ENCODE measurements at regions not wholly inside any gene's neighbourhood (a gene's known extent, or its start where the extent isn't known, plus 50 kb on each side); places are given as distances from the start of the nearest gene placed in this dataset.
"Not testable (repeated sequence)": the region's sequence is repeated elsewhere in the genome, so short reads cannot be mapped to it uniquely, and the experiment has no call there.

DNA sequence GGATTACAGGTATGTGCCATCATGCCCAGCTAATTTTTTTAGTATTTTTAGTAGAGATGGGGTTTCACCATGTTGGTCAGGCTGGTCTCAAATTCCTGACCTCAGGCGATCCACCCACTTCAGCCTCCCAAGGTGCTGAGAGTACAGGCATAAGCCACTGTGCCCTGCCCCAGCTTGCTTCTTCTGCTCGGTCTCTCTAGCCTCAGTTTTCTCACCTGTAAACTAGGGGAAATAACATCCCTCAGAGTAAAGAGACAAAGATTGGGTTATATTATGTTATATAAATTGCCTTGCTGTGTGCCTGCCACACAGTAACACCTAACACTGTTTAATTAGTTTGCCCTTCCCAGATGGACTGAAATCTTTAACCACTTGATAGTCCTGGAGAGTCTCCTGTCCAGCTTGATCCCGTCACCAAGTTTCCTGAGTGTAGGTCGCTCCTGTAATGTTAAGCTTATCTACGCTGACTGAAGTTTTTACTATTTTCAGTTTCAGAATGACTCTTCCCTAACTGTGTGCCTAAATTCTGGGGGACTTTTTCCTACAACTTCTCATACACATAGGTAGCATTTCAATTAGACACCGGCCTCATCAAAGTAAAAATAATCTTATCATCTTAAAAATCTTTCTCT lies 412.7 kb upstream of the TENM3 start:
- 62% methylated on average over 6 of the region's 6 CpGs for WGBS
- Histone ChIP-seq H3K27ac (no peak overlapping the region), H3K36me3 (no peaks in the 10 kb centered on the region), H3K4me3 (no peak overlapping the region), H3K4me1 (no peaks in the 10 kb centered on the region), H3K9me3 (no peaks in the 10 kb centered on the region), H3K27me3 (no peaks in the 10 kb centered on the region)
- DNase-seq (ENCODE audit: low spot score in 2 of 2): no peak
- no peak for TF ChIP-seq EP300 (IDR thresholded peaks at IDR 0.05)
- TF ChIP-seq, protein P1, sequence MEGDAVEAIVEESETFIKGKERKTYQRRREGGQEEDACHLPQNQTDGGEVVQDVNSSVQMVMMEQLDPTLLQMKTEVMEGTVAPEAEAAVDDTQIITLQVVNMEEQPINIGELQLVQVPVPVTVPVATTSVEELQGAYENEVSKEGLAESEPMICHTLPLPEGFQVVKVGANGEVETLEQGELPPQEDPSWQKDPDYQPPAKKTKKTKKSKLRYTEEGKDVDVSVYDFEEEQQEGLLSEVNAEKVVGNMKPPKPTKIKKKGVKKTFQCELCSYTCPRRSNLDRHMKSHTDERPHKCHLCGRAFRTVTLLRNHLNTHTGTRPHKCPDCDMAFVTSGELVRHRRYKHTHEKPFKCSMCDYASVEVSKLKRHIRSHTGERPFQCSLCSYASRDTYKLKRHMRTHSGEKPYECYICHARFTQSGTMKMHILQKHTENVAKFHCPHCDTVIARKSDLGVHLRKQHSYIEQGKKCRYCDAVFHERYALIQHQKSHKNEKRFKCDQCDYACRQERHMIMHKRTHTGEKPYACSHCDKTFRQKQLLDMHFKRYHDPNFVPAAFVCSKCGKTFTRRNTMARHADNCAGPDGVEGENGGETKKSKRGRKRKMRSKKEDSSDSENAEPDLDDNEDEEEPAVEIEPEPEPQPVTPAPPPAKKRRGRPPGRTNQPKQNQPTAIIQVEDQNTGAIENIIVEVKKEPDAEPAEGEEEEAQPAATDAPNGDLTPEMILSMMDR (IDR thresholded peaks at IDR 0.05): no peak
- no peak for TF ChIP-seq POLR2AphosphoS5 (IDR thresholded peaks at IDR 0.05)
- no peak for TF ChIP-seq POLR2A (IDR thresholded peaks at IDR 0.05)

DNA sequence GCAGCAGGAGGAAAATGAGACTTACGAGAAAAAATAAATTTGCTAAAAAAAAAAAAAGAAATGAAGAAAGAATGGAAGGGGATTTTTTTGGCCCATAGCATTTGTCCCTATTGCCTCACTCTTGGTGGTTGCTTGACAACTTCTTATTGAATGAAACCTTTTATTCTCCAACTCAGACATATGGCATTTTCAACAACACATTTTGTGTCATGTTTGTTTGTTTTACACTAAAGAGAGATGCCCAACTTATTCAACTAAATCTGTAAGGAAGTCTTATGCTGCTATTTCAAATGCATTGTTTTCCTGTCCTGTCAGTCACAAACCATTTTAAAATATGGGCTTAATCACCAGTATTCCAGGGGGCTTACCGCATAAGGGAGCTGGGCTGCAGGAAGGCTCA lies 409.1 kb upstream of the TENM3 start:
- 91% methylated on average over 2 of the region's 2 CpGs for WGBS
- DNase-seq (ENCODE audit: low spot score in 2 of 2): no peak
- no peak overlapping the region for H3K4me3 ChIP-seq
- no peaks in the 10 kb centered on the region for H3K4me1 ChIP-seq
- TF ChIP-seq POLR2A (IDR thresholded peaks at IDR 0.05): no peak
- H3K27me3 ChIP-seq: no peaks in the 10 kb centered on the region
- H3K27ac ChIP-seq: no peak overlapping the region
- no peaks in the 10 kb centered on the region for H3K36me3 ChIP-seq
- no peaks in the 10 kb centered on the region for H3K9me3 ChIP-seq

DNA sequence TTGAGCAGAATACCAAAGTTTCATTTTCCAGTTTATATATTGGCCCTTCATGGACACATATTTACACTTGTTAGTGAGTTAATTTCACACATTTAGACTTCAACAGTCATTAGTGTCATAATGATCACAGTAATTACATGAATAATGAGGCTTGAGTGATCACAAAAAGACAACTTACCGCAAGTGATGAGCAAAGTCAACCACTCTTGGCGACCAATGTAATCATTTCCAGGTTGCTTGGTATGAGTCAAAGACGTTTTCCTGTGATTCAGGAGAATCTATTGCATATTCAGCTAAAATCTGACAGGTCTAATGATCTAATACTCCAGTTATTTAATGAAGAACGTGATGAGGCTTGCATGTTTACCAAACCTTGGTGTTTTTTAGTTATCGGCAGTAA lies 407.9 kb upstream of the TENM3 start:
- Histone ChIP-seq H3K27me3 (no peaks in the 10 kb centered on the region), H3K27ac (no peak overlapping the region), H3K36me3 (no peaks in the 10 kb centered on the region), H3K4me3 (no peak overlapping the region), H3K4me1 (no peaks in the 10 kb centered on the region), H3K9me3 (no peaks in the 10 kb centered on the region)
- TF ChIP-seq POLR2A (IDR thresholded peaks at IDR 0.05): no peak
- no peak for TF ChIP-seq EP300 (IDR thresholded peaks at IDR 0.05)
- TF ChIP-seq, protein P1 (IDR thresholded peaks at IDR 0.05): no peak
- TF ChIP-seq POLR2AphosphoS5 (IDR thresholded peaks at IDR 0.05): no peak
- no peak for DNase-seq (ENCODE audit: low spot score in 2 of 2)
- 63% methylated on average over 5 of the region's 5 CpGs for WGBS

DNA sequence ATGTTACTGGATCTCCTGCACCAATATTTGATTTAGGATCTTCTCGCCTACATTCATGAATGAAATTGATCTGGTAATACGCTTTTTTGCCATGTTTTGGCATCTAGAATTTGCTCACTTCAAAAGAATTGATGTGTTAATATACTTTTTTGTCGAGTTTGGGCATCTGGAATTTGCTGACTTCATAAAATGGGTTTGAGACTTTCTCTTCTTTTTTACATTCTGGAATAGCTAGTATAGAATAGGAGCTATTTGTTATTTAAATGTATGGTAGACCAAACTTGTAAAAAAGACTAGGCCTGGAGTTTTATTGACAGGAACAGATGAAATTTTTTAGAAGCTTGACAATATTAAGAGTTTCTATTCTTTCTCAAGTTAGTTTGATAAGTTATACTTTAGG lies 404.9 kb upstream of the TENM3 start:
- Histone ChIP-seq H3K27me3 (no peaks in the 10 kb centered on the region), H3K4me3 (no peak overlapping the region), H3K4me1 (no peaks in the 10 kb centered on the region), H3K27ac (no peak overlapping the region), H3K36me3 (no peaks in the 10 kb centered on the region), H3K9me3 (no peaks in the 10 kb centered on the region)
- TF ChIP-seq POLR2A (IDR thresholded peaks at IDR 0.05) (no peak), POLR2AphosphoS5 (IDR thresholded peaks at IDR 0.05) (no peak), EP300 (IDR thresholded peaks at IDR 0.05) (no peak)
- TF ChIP-seq, protein P1 (IDR thresholded peaks at IDR 0.05): no peak
- WGBS: 84% methylated on average over 3 of the region's 3 CpGs
- no peak for DNase-seq (ENCODE audit: low spot score in 2 of 2)

DNA sequence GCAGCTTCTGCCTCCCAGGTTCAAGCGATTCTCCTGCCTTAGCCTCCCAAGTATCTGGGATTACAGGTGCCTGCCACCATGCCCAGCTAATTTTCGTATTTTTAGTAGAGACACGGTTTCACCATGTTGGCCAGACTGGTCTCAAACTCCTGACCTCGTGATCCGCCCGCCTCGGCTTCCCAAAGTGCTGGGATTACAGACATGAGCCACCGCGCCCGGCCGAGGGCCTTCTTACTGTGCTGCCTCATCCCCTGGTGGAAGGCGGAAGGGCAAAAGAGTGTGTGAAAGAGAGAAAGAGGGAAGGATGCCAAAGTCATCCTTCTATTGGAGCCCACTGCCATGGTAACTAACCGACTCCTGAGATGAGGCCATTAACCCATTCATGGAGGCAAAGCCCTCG lies 399.4 kb upstream of the TENM3 start:
- 96% methylated on average over 14 of the region's 14 CpGs for WGBS
- not testable (repeated sequence) for DNase-seq (ENCODE audit: low spot score in 2 of 2); H3K9me3 ChIP-seq; H3K4me1 ChIP-seq; H3K27me3 ChIP-seq; H3K27ac ChIP-seq; H3K4me3 ChIP-seq; H3K36me3 ChIP-seq

DNA sequence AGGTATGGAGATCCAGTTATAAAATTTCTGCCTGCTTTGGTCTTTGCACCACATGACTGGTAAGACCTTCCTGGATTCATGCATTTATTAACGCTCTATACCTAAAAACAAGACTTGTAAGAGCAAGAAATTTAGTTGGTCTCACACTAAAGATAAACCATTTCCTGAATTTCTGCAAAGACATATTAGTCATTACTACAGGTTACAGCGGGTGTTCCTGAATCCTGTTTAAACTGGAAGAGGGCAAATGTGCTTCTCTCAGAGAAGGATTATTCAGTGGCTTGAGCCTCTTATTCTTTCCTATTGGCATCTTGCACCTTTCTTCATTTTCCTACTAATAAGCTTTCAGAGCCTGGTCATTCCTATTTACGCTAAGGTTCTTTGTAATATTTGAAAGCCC lies 397.6 kb upstream of the TENM3 start:
- Histone ChIP-seq H3K4me1 (no peaks in the 10 kb centered on the region), H3K27me3 (no peaks in the 10 kb centered on the region), H3K4me3 (no peak overlapping the region), H3K9me3 (no peaks in the 10 kb centered on the region), H3K36me3 (no peaks in the 10 kb centered on the region), H3K27ac (no peak overlapping the region)
- 73% methylated on average over 3 of the region's 3 CpGs for WGBS
- DNase-seq (ENCODE audit: low spot score in 2 of 2): no peak
- TF ChIP-seq EP300 (IDR thresholded peaks at IDR 0.05) (no peak), POLR2A (IDR thresholded peaks at IDR 0.05) (no peak), POLR2AphosphoS5 (IDR thresholded peaks at IDR 0.05) (no peak)
- TF ChIP-seq, protein P1 (IDR thresholded peaks at IDR 0.05): no peak
